IPS DF 4.7 (cell line): ENCODE measurements at regions not wholly inside any gene's neighbourhood (a gene's known extent, or its start where the extent isn't known, plus 50 kb on each side); places are given as distances from the start of the nearest gene placed in this dataset.

ENCODE experiments used
- DNase-seq: peaks from one replicate; pipeline ENCODE4 v3.0.0-alpha.2; 2013; ENCODE audit warnings: low spot score; ENCODE audit errors: extremely low read depth

GRCh38 chr2:204225671-204226073 lies 289.1 kb downstream of the ICOS start:
- no peak for DNase-seq

GRCh38 chr2:204226305-204226880 lies 289.8 kb downstream of the ICOS start:
- DNase-seq = no peak

GRCh38 chr2:204228169-204228886 lies 291.8 kb downstream of the ICOS start:
- DNase-seq = no peak

GRCh38 chr2:204234248-204234647 lies 297.7 kb downstream of the ICOS start:
- DNase-seq = no peak

- no peak for DNase-seq
Observed at GRCh38 chr2:204234879-204235278, 298.3 kb downstream of the ICOS start.

GRCh38 chr2:204237416-204237815 lies 300.9 kb downstream of the ICOS start:
- DNase-seq = no peak

GRCh38 chr2:204239411-204240165 lies 303.0 kb downstream of the ICOS start:
- no peak for DNase-seq

- DNase-seq = no peak
Observed at GRCh38 chr2:204240961-204241360, 304.3 kb upstream of the PARD3B start.

GRCh38 chr2:204249437-204249836 lies 295.8 kb upstream of the PARD3B start:
- no peak for DNase-seq

GRCh38 chr2:204250692-204251091 lies 294.6 kb upstream of the PARD3B start:
- DNase-seq = no peak

- DNase-seq = no peak
Observed at GRCh38 chr2:204251158-204251997, 293.9 kb upstream of the PARD3B start.

- no peak for DNase-seq
Observed at GRCh38 chr2:204251998-204252376, 293.3 kb upstream of the PARD3B start.

- DNase-seq = no peak
Observed at GRCh38 chr2:204255071-204255470, 290.2 kb upstream of the PARD3B start.

GRCh38 chr2:204255526-204255925 lies 289.7 kb upstream of the PARD3B start:
- DNase-seq = no peak

- DNase-seq = no peak
Observed at GRCh38 chr2:204257781-204258180, 287.5 kb upstream of the PARD3B start.

GRCh38 chr2:204258890-204259289 lies 286.4 kb upstream of the PARD3B start:
- DNase-seq = no peak

GRCh38 chr2:204260162-204260877 lies 285.0 kb upstream of the PARD3B start:
- DNase-seq = peak; percentile 49

GRCh38 chr2:204260901-204261300 lies 284.4 kb upstream of the PARD3B start:
- DNase-seq = no peak

GRCh38 chr2:204261846-204262245 lies 283.4 kb upstream of the PARD3B start:
- no peak for DNase-seq

- no peak for DNase-seq
Observed at GRCh38 chr2:204264085-204264553, 281.2 kb upstream of the PARD3B start.

- no peak for DNase-seq
Observed at GRCh38 chr2:204264621-204265140, 280.6 kb upstream of the PARD3B start.
